K562 (cell line): ENCODE measurements at regions not wholly inside any gene's neighbourhood (a gene's known extent, or its start where the extent isn't known, plus 50 kb on each side); places are given as distances from the start of the nearest gene placed in this dataset.

Source experiments
- ATAC-seq: fragments of 200-7000 bp; cut with Tn5 transposase; 3 replicates; pipeline ENCODE4 v1.9.1; 2020; ENCODE audit warnings: moderate library complexity
- BruUV-seq: library from RNA; stranded (reverse); fragments of 400-500 nt; replicated peaks from 2 replicates; lab custom pipeline; 2021; lab: Mats Ljungman, UMichigan
- CTCF ChIA-PET: fragments of 300-600 bp; formaldehyde crosslinking; extraction: SDS; loops from one replicate; lab custom pipeline; 2021; ENCODE audit warnings: low intra/inter-chr PET ratio; lab: Yijun Ruan, JAX
- POLR2A ChIA-PET: fragments of 300-600, 350-650 bp; sonication (Branson Sonifier 250); formaldehyde crosslinking; extraction: SDS; loops from one replicate; lab custom pipeline; 2021; ENCODE audit warnings: antibody characterized with exemption, inconsistent platforms; lab: Yijun Ruan, JAX
- DNase-seq, 4 experiments: peaks; one replicate each; pipeline versions ENCODE4 v3.0.0 to v3.0.0-alpha.2; 2011 to 2018; ENCODE audit warnings: low spot score in 3 of 4, mixed read lengths in 3 of 4; ENCODE audit errors: extremely low read depth in 1 of 4
- FAIRE-seq: peaks from 2 replicates; lab custom pipeline; 2011; peaks lifted over from hg19 to GRCh38; lab: Jason Lieb, UNC
- H2AFZ ChIP-seq: 2 replicates; pipeline ENCODE4 v1.6.0; 2011; ENCODE audit warnings: low read depth, low read length, control low read depth, inconsistent platforms
- H3K27ac ChIP-seq: fragments of 200-600 bp; 3 replicates; pipeline ENCODE4 v1.8.0; 2011; ENCODE audit warnings: low read depth, mild to moderate bottlenecking, control low read depth, inconsistent platforms, low read length, moderate library complexity, mixed read lengths; ENCODE audit errors: extremely low read depth
- H3K27me3 ChIP-seq, 2 experiments: fragments of 300-600 bp in 1 of 2; 2 replicates in 1 of 2; 3 replicates in 1 of 2; pipeline versions ENCODE4 v1.6.0 to v1.8.0; 2011; ENCODE audit warnings: inconsistent platforms in 2 of 2, low read length in 2 of 2, mild to moderate bottlenecking in 1 of 2, mixed read lengths in 1 of 2, moderate library complexity in 1 of 2; ENCODE audit not compliant: control insufficient read depth in 2 of 2, insufficient read depth in 2 of 2
- H3K36me3 ChIP-seq: fragments of 300-600 bp; 3 replicates; pipeline ENCODE4 v1.8.0; 2011; ENCODE audit warnings: mild to moderate bottlenecking, low read length, inconsistent platforms; ENCODE audit not compliant: control insufficient read depth, insufficient read depth
- H3K4me1 ChIP-seq, 2 experiments: fragments of 200-600 bp in 1 of 2; replicated peaks in 1 of 2; 2 replicates in 1 of 2; 3 replicates in 1 of 2; pipeline versions ENCODE4 v1.5.1 to v1.8.0; 2011; ENCODE audit warnings: inconsistent platforms in 2 of 2, low read length in 2 of 2, mild to moderate bottlenecking in 1 of 2, mixed read lengths in 1 of 2, moderate library complexity in 1 of 2; ENCODE audit not compliant: control insufficient read depth in 2 of 2, insufficient read depth in 2 of 2
- H3K4me2 ChIP-seq: 2 replicates; pipeline ENCODE4 v1.6.1; 2011; ENCODE audit warnings: low read length, control low read depth, inconsistent platforms, mixed read lengths; ENCODE audit not compliant: insufficient read depth
- H3K4me3 ChIP-seq: fragments of 200-600 bp; sonication (generic), shearing (Covaris generic); 2 replicates; pipeline ENCODE4 v1.5.1; 2016; ENCODE audit warnings: control low read depth, inconsistent platforms
- H3K79me2 ChIP-seq: fragments of 200-600 bp; 3 replicates; pipeline ENCODE4 v1.8.0; 2011; ENCODE audit warnings: low read length, inconsistent platforms; ENCODE audit not compliant: control insufficient read depth, insufficient read depth
- H3K9ac ChIP-seq, 2 experiments: 2 replicates each; pipeline versions ENCODE4 v1.6.0 to v1.6.1; 2011; ENCODE audit warnings: low read depth in 2 of 2, low read length in 2 of 2, control low read depth in 1 of 2, inconsistent platforms in 1 of 2, mild to moderate bottlenecking in 1 of 2, mixed read lengths in 1 of 2; ENCODE audit not compliant: insufficient read depth in 1 of 2
- H3K9me1 ChIP-seq: one replicate; pipeline ENCODE4 v1.6.0; 2011; ENCODE audit warnings: inconsistent platforms, mild to moderate bottlenecking, low read length, moderate library complexity; ENCODE audit not compliant: control insufficient read depth, insufficient read depth
- H3K9me3 ChIP-seq: replicated peaks from 2 replicates; pipeline ENCODE4 v1.5.1; 2011; ENCODE audit warnings: low read depth, low read length, inconsistent platforms; ENCODE audit not compliant: control insufficient read depth, insufficient read depth
- H4K20me1 ChIP-seq: replicated peaks from 2 replicates; pipeline ENCODE4 v1.6.1; 2011; ENCODE audit warnings: low read length, inconsistent platforms, mixed read lengths; ENCODE audit not compliant: control insufficient read depth, insufficient read depth
- CXXC5 ChIP-seq: fragments of 250-450 bp; sonication (Bioruptor Pico); IDR thresholded peaks from 2 replicates; pipeline ENCODE4 v1.8.0; 2022; ENCODE audit warnings: inconsistent platforms, mild to moderate bottlenecking, moderate library complexity
- ILK ChIP-seq: fragments of 450-650 bp; IDR thresholded peaks from 2 replicates; pipeline ENCODE4 v1.6.1; 2016; ENCODE audit warnings: missing genetic modification characterization, low read depth, mild to moderate bottlenecking, missing compliant biosample characterization, moderate library complexity, borderline replicate concordance
- STAG1 ChIP-seq: sonication (generic); formaldehyde crosslinking; IDR thresholded peaks from 2 replicates; pipeline ENCODE4 v1.5.0; 2020; ENCODE audit warnings: missing genetic modification reagents, borderline replicate concordance
- ZNF347 ChIP-seq: fragments of 450-650 bp; formaldehyde crosslinking; IDR thresholded peaks from 2 replicates; pipeline ENCODE4 v1.4.0; 2020; ENCODE audit warnings: low read depth, mild to moderate bottlenecking, moderate library complexity
- WGBS: fragments of 100-300 bp; shearing (Covaris generic); methylation state at CpG from one replicate; pipeline ENCODE4 v1.1.6; 2016; ENCODE audit warnings: low coverage, mixed read lengths; ENCODE audit not compliant: insufficient coverage; ENCODE audit errors: missing lambda C conversion rate; 5-methylcytosine and 5-hydroxymethylcytosine counted together
- in situ Hi-C: fragments of 300-500 bp; cut with MboI; formaldehyde crosslinking; loops from 4 replicates; pipeline ENCODE4 v1.15.0; 2018; ENCODE audit warnings: inconsistent platforms, mixed read lengths
- intact Hi-C: fragments of 100-400 bp; cut with micrococcal nuclease; formaldehyde crosslinking; loops from 2 replicates; pipeline ENCODE4 v1.14.2; 2022
- TF ChIP-seq, protein P1 (sequence below): fragments of 450-650 bp; IDR thresholded peaks from 2 replicates; pipeline ENCODE4 v1.6.1; 2016; ENCODE audit warnings: borderline replicate concordance

DNA sequence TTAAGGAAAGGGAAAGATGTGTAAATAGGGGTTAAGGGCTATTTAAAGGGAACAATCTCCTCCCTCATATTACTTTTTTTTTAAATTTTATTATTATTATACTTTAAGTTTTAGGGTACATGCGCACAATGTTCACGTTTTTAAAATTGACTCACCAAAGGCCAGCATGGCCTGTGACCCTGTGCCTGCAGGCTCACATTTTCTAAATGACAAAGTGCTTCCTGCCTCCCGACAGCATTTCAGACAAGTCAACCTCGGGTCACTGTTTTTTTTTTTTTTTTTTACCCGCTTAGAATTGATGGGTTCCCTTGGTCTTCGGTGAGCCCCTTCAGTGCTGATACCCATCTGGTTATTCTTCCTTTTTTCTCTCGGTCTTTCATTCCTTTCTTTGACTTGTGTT is 70.4 kb upstream of the SCAF4 start:
- Histone ChIP-seq H3K4me2 (no peak overlapping the region), H3K79me2 (no peaks in the 10 kb centered on the region), H3K9ac (no peak overlapping the region), H3K27ac (no peak overlapping the region), H3K36me3 (no peaks in the 10 kb centered on the region), H3K4me3 (no peak overlapping the region), H3K9me1 (no peaks in the 10 kb centered on the region), H4K20me1 (peaks cover 8% of the 10 kb centered on the region; the same call in 1 of the 2 replicates), H3K4me1 (no peaks in the 10 kb centered on the region), H3K27me3 (peaks cover 41 to 42% of the 10 kb centered on the region in 2 experiments), H3K9me3 (no peaks in the 10 kb centered on the region), H2AFZ (no peak overlapping the region)
- intact Hi-C loops = no loop called here
- ChIA-PET CTCF (no interaction called here), POLR2A (no interaction called here)
- in situ Hi-C loops = no loop called here
- ATAC-seq (no peak), DNase-seq (no peak), FAIRE-seq (no peak)
- BruUV-seq = no TSS peak
- no peak for TF ChIP-seq ILK (tag)
- TF ChIP-seq, protein P1, sequence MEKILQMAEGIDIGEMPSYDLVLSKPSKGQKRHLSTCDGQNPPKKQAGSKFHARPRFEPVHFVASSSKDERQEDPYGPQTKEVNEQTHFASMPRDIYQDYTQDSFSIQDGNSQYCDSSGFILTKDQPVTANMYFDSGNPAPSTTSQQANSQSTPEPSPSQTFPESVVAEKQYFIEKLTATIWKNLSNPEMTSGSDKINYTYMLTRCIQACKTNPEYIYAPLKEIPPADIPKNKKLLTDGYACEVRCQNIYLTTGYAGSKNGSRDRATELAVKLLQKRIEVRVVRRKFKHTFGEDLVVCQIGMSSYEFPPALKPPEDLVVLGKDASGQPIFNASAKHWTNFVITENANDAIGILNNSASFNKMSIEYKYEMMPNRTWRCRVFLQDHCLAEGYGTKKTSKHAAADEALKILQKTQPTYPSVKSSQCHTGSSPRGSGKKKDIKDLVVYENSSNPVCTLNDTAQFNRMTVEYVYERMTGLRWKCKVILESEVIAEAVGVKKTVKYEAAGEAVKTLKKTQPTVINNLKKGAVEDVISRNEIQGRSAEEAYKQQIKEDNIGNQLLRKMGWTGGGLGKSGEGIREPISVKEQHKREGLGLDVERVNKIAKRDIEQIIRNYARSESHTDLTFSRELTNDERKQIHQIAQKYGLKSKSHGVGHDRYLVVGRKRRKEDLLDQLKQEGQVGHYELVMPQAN = no peak
- no peak for TF ChIP-seq STAG1 (CRISPR knock-in tag)
- TF ChIP-seq CXXC5 = no peak
- TF ChIP-seq ZNF347 (CRISPR knock-in tag) = no peak
- WGBS = under 1% methylated on average over 7 of the region's 7 CpGs
